Mesodermal cell (in vitro differentiated cells): ENCODE measurements at regions not wholly inside any gene's neighbourhood (a gene's known extent, or its start where the extent isn't known, plus 50 kb on each side); places are given as distances from the start of the nearest gene placed in this dataset.
"Not testable (repeated sequence)": the region's sequence is repeated elsewhere in the genome, so short reads cannot be mapped to it uniquely, and the experiment has no call there.

Experiments used
- H3K27ac ChIP-seq: 2 replicates; pipeline ENCODE4 v1.7.0; 2013; ENCODE audit warnings: mild to moderate bottlenecking, low read depth, low read length, moderate library complexity; ENCODE audit not compliant: severe bottlenecking
- H3K36me3 ChIP-seq: 2 replicates; pipeline ENCODE4 v1.7.1; 2013; ENCODE audit warnings: mild to moderate bottlenecking, low read length, moderate library complexity; ENCODE audit not compliant: control insufficient read depth, insufficient read depth
- H3K4me1 ChIP-seq: one replicate; pipeline ENCODE4 v1.7.1; 2013; ENCODE audit warnings: mild to moderate bottlenecking, low read length; ENCODE audit not compliant: insufficient read depth, control insufficient read depth, poor library complexity, severe bottlenecking
- H3K4me3 ChIP-seq: 2 replicates; pipeline ENCODE4 v1.7.0; 2013; ENCODE audit warnings: low read length, control low read depth, mild to moderate bottlenecking; ENCODE audit not compliant: insufficient read depth, poor library complexity, severe bottlenecking; ENCODE audit errors: extremely low read depth
- H3K9me3 ChIP-seq: 2 replicates; pipeline ENCODE4 v1.7.1; 2013; ENCODE audit warnings: mild to moderate bottlenecking, low read length, moderate library complexity; ENCODE audit not compliant: control insufficient read depth
- WGBS, 2 experiments: methylation state at CpG; one replicate each; pipeline ENCODE4 v1.1.5; 2013; ENCODE audit warnings: missing lambda C conversion rate in 2 of 2; ENCODE audit not compliant: insufficient coverage in 2 of 2; 5-methylcytosine and 5-hydroxymethylcytosine counted together

DNA sequence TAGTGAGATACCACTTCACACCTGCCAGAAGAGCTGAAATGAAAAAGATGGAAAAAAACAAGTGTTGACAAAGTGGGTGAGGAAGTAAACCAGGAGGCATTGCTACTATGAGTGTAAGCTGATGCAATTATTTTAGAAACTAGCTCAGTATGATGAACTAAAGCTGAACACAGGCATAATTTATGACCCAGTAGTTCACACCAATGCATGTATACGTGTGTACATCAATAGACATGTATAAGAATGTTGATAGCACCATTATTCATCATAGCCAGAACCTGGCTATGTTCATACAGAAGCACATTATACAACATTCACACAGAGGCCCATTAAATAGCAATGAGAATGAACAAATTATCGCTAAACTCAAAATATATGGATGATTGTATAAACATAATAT lies 83.1 kb upstream of the SPOPL start:
- H3K4me1 ChIP-seq: no peaks in the 10 kb centered on the region
- H3K27ac ChIP-seq: no peak overlapping the region
- WGBS, 2 experiments: no CpG with 5 or more reads among the region's 2 CpGs
- H3K9me3 ChIP-seq: no peaks in the 10 kb centered on the region
- H3K4me3 ChIP-seq: no peak overlapping the region
- no peaks in the 10 kb centered on the region for H3K36me3 ChIP-seq

GRCh38 chr2:138421315-138421970 lies 80.1 kb upstream of the SPOPL start:
- Histone ChIP-seq H3K27ac (no peak overlapping the region), H3K4me1 (no peaks in the 10 kb centered on the region), H3K9me3 (peaks cover 2% of the 10 kb centered on the region), H3K36me3 (no peaks in the 10 kb centered on the region), H3K4me3 (no peak overlapping the region)
- 80 to 100% methylated on average over 1 to 2 of the region's 3 CpGs for WGBS, 2 experiments

- H3K9me3 ChIP-seq: peaks cover 7% of the 10 kb centered on the region
- no peaks in the 10 kb centered on the region for H3K36me3 ChIP-seq
- no peak overlapping the region for H3K4me3 ChIP-seq
- no peaks in the 10 kb centered on the region for H3K4me1 ChIP-seq
- no peak overlapping the region for H3K27ac ChIP-seq
Measured at GRCh38 chr2:138421971-138422335, 79.6 kb upstream of the SPOPL start.

- WGBS, 2 experiments: no CpG with 5 or more reads among the region's 2 CpGs
Measured at GRCh38 chr2:138423198-138423597, 78.4 kb upstream of the SPOPL start.

GRCh38 chr2:138423745-138424144 lies 77.8 kb upstream of the SPOPL start:
- Histone ChIP-seq H3K4me1 (no peaks in the 10 kb centered on the region), H3K27ac (no peak overlapping the region), H3K4me3 (no peak overlapping the region), H3K36me3 (no peaks in the 10 kb centered on the region), H3K9me3 (peaks cover 9% of the 10 kb centered on the region)
- 90 to 100% methylated on average over 1 of the region's 1 CpG for WGBS, 2 experiments

More at GRCh38 chr2:138423198-138423597, 78.4 kb upstream of the SPOPL start:
- H3K9me3 ChIP-seq: peaks cover 9% of the 10 kb centered on the region
- H3K27ac ChIP-seq: no peak overlapping the region
- no peaks in the 10 kb centered on the region for H3K4me1 ChIP-seq
- no peaks in the 10 kb centered on the region for H3K36me3 ChIP-seq
- H3K4me3 ChIP-seq: no peak overlapping the region

DNA sequence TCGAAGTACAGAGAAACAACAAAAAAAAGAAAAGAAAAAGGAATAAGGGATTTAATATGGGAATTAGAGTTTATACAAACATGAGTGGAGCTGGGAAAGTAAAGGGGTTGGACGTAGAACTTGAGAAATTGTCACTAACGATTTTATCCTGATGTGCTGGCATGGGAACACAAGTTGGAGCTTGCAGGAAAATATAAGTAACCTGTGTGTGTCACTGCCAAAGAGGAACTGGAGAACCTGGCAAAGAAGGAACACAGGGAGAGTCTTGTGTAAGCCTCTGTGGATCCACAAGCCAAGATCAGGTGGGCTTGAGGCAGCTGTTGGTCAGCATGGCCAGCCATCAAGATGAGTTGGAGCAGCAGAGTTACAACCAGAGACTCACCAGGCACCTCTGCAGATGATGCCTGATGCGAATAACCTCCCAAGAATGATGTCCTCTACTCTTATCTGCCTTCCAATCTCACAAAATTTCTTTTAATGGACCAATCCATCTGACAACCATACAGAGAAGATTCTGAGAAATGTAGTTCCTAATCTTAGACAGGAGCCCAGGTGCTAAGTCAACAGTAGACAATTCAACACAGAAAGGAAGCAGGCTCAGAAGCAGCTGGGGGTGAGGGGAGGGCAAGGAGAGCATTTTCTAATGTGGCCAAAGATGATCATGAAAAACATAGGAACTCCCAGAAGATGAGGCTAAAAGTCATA lies 77.0 kb upstream of the SPOPL start:
- no peaks in the 10 kb centered on the region for H3K36me3 ChIP-seq
- no peaks in the 10 kb centered on the region for H3K4me1 ChIP-seq
- no peak overlapping the region for H3K4me3 ChIP-seq
- H3K27ac ChIP-seq: no peak overlapping the region
- 86 to 95% methylated on average over 3 of the region's 4 CpGs for WGBS, 2 experiments
- peaks cover 9% of the 10 kb centered on the region for H3K9me3 ChIP-seq

- not testable (repeated sequence) for H3K27ac ChIP-seq, H3K9me3 ChIP-seq, H3K36me3 ChIP-seq, H3K4me1 ChIP-seq, H3K4me3 ChIP-seq
- WGBS, 2 experiments: 91 to 96% methylated on average over 4 to 5 of the region's 5 CpGs
Measured at GRCh38 chr2:138426116-138426515, 75.5 kb upstream of the SPOPL start.

DNA sequence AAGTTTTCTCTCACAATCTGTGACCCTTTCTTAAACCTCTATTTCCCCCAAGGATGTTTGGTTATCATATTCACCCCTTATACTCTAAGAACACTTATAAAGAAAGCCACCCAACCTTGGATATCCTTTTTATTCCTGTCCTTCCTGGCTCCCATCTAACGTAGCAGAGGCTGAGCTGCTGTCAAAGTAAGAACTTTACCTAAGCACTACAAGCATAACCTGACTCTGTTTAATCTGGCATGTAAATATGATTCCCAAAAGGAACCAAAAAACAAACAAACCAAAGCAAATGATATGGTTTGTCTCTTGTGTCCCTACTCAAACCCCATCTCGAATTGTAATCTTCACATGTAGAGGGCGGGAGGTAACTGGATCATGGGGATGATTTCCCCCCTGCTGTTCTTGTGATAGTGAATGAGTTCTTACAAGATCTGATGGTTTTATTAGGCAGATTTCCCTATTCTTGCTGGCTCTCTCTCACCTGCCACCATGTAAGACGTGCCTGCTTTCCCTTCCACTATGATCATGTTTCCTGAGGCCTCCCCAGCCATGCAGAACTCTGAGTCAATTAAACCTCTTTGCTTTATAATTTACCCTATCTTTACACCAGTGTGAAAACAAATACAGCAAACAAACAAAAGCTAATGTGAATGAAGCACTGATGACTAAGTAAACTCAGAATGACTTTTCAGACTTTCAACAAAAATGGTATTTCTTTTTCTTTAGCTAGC lies 72.7 kb upstream of the SPOPL start:
- no peak overlapping the region for H3K27ac ChIP-seq
- H3K4me1 ChIP-seq: no peaks in the 10 kb centered on the region
- H3K9me3 ChIP-seq: peaks cover 9% of the 10 kb centered on the region
- no peak overlapping the region for H3K4me3 ChIP-seq
- WGBS, 2 experiments: 73 to 76% methylated on average over 2 of the region's 4 CpGs
- no peaks in the 10 kb centered on the region for H3K36me3 ChIP-seq

DNA sequence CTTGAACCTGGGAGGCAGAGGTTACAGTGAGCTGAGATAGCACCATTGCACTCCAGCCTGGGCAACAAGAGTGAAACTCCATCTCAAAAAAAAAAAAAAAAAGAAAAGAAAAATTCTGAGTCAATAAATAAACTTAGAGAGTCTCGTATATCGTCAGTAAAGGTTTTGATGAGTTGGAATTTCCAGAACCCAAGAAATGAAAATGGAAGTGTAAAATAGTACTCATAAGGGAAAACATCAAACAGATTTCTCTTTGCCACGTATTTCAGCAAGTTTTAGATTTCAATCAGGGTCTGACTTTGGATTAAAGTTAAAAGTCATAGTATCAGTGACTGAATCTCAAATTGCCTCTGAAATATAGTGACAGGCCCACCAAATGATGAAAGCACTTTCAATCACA lies 71.4 kb upstream of the SPOPL start:
- 100% methylated on average over 1 of the region's 3 CpGs; no CpG with 5 or more reads in 1 of the 2 experiments for WGBS, 2 experiments
- no peak overlapping the region for H3K4me3 ChIP-seq
- no peak overlapping the region for H3K27ac ChIP-seq
- no peaks in the 10 kb centered on the region for H3K36me3 ChIP-seq
- peaks cover 9% of the 10 kb centered on the region for H3K9me3 ChIP-seq
- H3K4me1 ChIP-seq: no peaks in the 10 kb centered on the region

- Histone ChIP-seq H3K27ac (no peak overlapping the region), H3K4me3 (no peak overlapping the region), H3K4me1 (no peaks in the 10 kb centered on the region), H3K9me3 (no peaks in the 10 kb centered on the region), H3K36me3 (no peaks in the 10 kb centered on the region)
- 71% methylated on average over 1 of the region's 2 CpGs; no CpG with 5 or more reads in 1 of the 2 experiments for WGBS, 2 experiments
Measured at GRCh38 chr2:138432971-138433370, 68.6 kb upstream of the SPOPL start.
